H1 (cell line): ENCODE measurements at regions not wholly inside any gene's neighbourhood (a gene's known extent, or its start where the extent isn't known, plus 50 kb on each side); places are given as distances from the start of the nearest gene placed in this dataset.

Experiments used
- ASH2L ChIP-seq: fragments of 200-600, 300-600 bp; sonication (generic); IDR thresholded peaks from one replicate; pipeline ENCODE4 v1.7.1; 2017; ENCODE audit warnings: low read length
- ATF2 ChIP-seq: IDR thresholded peaks from 2 replicates; pipeline ENCODE4 v1.6.1; 2012; ENCODE audit warnings: low read length, inconsistent platforms
- BACH1 ChIP-seq: IDR thresholded peaks from 2 replicates; pipeline ENCODE4 v1.6.1; 2012; ENCODE audit warnings: low read length, improper control_type of control experiment
- E2F6 ChIP-seq: IDR thresholded peaks from 2 replicates; pipeline ENCODE4 v1.6.1; 2012; ENCODE audit warnings: inconsistent platforms
- POLR2AphosphoS5 ChIP-seq: IDR thresholded peaks from 2 replicates; pipeline ENCODE4 v1.6.1; 2011; ENCODE audit warnings: low read depth, low read length

DNA sequence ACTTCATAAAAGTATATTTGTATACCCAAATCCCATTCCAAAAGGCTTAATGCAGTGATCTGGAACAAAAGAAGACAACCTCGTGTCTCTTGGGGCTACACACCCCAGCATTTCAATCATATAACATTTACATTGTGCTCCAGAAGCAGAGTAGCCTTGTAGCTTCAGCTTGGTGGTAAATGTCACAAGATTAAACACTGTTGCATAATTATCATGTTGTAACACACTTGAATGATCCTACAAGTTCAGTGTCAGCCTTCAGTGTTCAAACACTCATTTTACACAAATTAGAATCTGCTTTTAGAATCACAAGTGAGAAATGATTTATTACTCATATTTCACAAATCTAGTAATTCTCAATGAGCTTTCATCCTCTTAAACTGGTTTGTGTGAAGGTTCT lies 122.6 kb downstream of the CNTN3 start (continued):
- TF ChIP-seq E2F6 (no peak), ASH2L (no peak), POLR2AphosphoS5 (no peak), ATF2 (no peak), BACH1 (no peak)
